NCI-H2227 (cell line): ENCODE measurements at regions not wholly inside any gene's neighbourhood (a gene's known extent, or its start where the extent isn't known, plus 50 kb on each side); places are given as distances from the start of the nearest gene placed in this dataset.

ENCODE experiments used
- DNase-seq: peaks from one replicate; lab custom pipeline; 2025; ENCODE audit not compliant: unreplicated experiment; lab: John Stamatoyannopoulos, UW

DNA sequence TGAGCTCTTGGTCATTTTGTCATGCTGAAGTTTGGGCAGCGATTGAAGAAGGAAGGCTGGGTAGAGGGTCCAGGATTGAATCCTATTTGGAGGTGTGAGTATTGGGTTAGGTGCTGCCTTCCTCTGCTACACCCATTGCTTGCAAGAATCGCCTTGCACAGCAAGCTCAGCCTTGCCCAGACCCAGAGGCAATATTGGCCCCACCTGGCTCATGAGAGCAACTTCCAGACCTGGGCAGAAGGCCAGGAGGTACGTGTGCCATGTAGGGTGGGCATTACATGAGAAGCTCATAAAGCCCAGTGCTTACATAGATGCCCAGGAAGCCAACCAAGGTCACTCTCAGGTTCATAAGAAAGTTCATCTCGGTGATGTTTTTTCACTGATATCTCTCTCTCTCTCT lies 718.0 kb downstream of the EFNB2 start:
- DNase-seq = no peak

DNA sequence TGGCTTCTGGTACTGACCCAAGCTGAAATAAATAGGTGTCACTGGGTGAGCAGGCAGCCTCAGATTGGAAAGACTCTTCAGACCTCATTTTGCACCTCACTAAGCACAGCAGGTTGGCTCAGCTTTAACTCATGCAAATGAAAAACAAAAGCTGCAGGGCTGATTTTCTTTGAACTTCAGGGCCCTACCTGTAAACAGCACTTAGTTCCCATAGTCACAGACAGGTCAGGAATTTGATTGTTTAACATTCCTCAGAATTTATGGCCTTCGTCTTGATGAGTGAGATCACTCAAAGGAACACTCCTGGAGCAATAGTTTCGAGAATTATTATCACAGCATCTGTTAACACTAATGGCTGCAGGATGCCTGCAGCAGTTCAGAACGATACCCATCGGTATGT lies 718.5 kb downstream of the EFNB2 start:
- no peak for DNase-seq

DNA sequence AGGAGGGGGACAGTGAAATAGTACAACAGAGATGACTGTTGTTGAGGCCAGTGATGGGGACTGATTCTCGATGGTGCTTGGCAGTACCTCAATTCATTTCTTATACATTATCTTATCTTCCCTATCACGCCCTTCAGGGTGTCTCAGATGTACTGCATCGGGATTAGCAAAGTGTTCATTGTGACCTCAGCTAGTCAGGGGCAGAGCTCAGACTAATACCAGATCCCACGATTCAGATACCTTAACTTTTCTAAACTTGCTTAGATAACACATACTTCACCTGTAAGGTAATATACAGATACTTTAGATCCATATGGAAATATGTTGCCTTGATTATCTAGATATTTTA lies 720.6 kb downstream of the EFNB2 start:
- DNase-seq = no peak

DNA sequence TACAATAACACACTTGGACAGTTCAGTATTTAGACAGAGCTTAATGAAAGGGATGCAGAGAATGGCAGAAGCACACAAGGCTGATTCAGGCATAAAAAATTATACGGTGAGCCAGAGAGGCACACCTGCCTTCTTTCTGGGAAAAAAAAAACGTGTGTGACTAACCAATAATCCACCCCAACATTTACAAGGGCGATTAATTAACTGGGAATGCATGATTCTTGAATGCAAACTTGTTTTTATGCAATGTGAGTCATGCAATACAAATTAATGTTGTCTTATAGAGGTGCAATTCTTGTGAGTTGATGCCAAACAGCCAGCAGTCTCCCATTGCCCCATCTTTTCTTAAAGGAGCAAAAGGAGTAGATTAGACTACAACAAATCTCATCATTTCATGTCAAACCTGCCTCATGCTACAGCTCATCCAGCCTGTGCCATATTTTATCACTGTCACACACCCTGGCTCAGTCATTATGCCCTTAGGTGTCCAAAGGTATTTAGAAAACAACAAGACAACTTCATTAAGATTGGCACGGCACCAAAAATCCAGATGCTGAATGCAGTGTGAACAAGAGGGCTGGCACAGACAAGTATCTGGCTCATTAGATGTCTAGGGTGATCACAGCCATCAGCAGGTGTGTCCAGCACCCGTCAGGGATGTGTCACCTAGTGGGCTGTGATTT lies 721.1 kb downstream of the EFNB2 start:
- no peak for DNase-seq

DNA sequence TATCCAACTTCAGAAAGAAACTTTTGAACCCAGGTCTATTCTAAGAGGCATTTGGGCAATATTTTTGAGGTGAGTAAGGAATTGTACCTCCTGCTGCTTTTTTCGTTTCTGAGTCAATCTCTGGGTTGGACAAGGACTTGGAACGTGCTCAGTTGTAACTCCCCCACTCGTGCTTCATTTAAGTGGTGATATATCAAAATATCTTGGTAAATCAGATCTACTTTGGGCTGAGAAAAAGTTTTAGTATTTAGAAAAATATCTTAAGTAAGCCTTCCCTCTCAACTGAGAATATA lies 728.9 kb downstream of the EFNB2 start:
- DNase-seq = no peak

DNA sequence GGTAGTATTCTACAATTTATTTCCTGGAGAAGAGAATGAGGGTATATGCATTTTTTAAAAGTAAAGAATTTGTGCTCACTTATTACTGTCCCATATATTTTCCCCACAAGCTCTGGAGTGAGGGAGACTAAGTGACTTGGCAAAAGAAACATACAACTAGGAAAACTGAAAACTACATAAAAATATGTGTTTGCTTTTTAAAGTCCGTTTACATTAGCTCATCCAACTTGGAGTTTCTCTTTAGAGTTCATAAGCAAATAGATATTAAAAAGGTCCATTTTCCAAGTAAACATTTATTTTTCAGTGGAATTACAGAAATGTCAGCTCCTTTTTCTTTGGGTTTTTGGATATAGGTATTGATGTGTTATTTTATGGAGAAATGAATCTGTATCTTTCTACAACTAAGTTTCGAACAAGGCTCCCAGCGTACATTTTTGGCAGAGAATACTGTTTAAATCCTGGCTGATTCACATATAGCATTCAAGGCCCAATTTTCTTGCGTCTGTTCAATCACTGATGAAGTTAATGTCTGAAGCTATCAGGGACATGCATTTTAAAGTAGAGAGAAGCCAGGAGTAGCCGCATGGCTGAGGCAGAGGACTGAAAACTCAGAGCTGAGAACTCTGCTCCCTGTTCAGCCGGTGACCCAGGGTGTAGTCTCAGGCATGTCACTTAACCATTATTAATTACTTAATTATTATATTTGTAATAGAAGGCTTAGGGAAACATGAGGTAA lies 729.4 kb downstream of the EFNB2 start:
- no peak for DNase-seq

DNA sequence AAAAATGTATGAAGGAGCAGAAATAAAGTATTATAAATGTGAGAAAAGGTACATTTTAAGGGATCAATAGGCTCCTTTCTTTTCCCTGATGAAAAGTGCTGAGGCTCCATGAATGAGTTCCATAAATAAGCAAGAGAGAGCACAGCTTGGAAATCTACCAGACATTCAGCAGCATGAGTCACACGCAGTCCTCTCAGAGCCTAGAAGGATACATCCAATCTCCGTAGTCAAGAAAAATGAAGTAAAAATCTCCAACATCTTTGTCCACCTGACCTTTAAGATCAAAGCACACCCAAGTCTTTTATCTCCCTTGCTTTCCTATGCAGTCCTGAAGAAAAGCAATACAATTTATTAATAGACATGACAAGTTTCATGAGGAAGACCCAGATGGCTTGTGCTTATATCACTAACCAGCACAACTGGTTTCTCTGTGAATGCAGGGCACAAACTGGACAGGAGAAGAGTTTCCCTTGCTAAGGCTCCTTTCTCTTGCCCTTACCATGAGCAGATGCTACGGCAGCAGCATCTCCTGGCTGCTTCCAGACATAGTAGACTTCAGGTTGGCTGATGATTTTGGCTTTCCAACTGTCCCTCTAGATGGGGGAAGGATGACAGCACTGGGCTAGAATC lies 730.8 kb downstream of the EFNB2 start:
- no peak for DNase-seq

DNA sequence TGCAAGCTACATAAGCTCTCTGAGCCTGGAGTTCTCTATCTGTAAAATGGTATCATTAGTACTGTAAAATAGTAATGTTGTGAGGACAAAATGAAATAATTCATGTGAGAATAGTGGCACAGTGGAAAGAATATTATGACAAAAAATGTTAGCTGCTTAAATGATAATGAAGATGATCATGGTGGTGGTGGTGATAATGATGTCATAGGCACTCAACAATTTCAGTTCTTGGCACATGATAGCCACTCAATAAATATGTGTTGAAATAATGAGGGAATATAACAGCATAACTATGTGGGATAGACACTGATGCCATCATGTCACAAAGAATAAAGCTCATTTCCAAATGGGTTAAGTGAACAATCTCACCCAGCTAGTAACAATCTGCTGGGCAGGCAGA lies 736.3 kb downstream of the EFNB2 start:
- DNase-seq = no peak

DNA sequence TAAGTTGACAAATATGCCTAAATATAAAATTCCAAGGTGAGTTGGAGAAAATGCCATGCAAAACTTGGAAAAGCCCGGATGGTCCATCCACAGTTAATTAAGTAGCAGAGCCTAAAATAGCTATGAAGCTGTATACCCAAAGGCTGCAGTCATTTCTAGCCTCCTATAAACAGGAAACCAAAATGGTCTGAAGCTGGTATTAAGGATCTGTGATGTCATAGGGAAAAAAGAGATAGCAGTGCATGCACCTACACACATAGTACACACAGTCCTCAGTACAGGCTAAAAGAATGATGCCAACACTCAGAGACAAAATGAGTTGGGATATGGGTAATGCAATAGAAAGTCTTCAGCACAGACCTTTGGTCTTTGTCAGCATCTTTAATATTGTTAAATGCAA lies 736.9 kb downstream of the EFNB2 start:
- no peak for DNase-seq

DNA sequence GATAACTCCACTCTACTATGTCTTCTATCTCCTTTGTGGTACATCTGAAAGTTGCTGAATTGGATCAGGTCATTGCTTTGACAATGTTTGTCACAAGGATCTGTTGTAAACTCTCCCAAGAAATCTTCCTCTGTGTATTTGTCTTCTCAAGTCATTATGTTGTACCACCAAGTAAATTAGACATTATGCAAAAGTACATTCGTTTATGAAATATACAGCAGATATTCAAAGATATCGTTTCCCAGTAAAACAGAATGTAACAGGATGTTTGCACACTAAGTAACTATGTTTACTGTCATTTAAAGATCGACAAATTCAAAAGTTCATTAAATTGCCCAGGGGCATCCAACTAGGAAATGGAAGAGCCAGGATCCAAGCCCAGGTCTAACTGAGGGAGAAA lies 739.4 kb downstream of the EFNB2 start:
- no peak for DNase-seq

DNA sequence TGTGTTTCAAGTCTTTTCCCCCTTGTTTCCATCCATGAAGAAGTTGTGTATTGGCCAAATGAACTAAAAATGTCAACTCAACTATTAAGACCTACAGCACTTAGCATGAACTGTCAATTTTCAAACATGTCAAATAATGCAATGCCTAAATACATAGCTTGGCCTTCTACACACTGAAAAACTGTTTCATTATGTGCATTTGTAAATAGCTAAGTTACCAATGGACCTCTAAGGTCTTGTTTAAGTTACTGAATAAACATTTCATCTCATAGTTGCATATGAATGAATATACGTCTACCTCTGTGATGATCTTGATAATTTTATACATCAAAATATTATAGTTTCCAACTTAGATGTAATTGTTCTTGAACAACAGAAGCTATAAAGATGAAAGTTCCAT lies 744.5 kb downstream of the EFNB2 start:
- DNase-seq = no peak

DNA sequence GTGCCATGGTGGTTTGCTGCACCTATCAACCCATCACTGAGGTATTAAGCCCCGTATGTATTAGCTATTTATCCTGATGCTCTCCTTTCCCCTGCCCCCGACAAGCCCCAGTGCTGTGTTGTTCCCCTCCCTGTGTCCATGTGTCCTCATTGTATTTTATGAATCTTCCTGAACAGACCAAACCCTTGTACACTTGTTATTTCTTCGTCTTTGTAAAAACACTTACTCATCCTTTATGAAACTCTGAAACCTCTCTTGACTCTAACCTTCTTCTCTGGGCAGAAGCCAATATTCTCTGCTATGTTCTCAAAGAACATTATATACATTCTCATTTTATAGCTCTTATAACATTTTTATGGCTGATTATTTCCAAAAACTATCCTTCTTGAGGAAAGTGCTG lies 746.9 kb downstream of the EFNB2 start:
- DNase-seq = no peak

DNA sequence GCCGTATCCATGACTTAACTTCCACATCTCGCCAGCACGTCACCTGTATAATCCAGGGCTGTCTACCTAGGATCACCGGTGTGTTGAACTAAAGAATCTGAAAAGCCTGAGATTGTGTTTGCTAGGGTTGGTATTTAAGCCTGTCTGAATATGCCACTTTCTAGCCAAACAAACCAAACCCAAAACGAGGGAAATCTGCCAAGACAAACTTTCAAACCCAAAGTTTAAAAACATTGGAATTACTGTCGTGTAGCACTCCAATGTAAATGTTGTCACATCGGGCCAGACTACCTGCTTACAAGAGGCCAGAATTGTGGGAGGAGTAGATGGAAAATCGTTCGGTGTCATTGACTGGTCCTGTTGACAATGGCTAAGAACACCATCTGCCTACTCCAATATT lies 747.8 kb downstream of the EFNB2 start:
- no peak for DNase-seq

DNA sequence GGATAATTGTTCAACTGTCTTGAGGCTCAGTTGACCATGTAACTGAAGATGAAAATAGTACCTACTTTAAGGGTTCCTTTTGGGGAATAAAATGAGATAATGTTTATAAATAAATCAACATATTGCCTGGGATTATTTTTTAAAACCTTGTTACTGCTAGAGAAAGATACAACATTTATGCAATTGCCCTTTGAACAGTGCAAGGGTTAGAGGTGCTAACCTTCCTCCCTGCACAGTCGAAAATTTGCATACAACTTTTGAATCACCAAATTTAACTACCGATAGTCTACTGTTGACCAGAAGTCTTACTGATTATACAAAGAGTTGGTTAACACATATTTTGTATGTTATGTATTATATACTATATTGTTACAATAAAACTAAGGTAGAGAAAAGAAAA lies 750.0 kb downstream of the EFNB2 start:
- no peak for DNase-seq

DNA sequence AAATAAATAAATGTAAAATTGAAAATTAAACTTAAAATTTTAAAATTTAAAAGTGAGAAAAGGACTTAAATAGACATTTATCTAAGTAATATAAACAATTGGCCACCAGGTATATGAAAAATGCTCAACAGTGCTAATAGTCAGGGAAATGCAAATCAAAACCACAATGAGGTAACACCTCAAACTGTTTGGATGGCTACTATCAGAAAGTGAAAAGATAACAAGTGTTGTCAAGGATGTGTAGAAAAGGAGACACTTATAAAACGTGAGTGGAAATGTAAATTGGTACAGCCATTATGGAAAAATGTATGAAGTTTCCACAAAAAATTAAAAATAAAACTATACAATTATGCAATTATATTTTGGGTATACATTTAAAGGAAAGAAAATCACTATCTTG lies 752.2 kb downstream of the EFNB2 start:
- no peak for DNase-seq

DNA sequence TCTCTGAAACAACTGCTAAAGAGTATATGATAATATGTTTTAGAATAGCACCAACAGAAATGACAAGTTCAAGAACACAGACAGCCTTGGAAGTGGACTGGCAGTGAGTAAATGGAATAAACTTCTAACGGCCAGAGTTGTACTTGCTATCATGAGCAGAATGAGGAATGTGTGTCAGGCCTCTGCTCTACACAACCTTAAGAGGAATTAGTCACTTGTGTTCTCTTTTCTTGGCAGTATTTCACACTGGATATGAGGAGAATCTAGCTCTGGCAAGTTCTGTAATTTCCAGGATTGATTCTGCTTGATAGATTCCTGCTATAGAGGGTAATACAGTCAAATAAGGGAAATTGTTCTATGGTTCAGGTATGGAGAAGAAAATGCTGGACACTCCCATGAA lies 757.3 kb downstream of the EFNB2 start:
- no peak for DNase-seq

DNA sequence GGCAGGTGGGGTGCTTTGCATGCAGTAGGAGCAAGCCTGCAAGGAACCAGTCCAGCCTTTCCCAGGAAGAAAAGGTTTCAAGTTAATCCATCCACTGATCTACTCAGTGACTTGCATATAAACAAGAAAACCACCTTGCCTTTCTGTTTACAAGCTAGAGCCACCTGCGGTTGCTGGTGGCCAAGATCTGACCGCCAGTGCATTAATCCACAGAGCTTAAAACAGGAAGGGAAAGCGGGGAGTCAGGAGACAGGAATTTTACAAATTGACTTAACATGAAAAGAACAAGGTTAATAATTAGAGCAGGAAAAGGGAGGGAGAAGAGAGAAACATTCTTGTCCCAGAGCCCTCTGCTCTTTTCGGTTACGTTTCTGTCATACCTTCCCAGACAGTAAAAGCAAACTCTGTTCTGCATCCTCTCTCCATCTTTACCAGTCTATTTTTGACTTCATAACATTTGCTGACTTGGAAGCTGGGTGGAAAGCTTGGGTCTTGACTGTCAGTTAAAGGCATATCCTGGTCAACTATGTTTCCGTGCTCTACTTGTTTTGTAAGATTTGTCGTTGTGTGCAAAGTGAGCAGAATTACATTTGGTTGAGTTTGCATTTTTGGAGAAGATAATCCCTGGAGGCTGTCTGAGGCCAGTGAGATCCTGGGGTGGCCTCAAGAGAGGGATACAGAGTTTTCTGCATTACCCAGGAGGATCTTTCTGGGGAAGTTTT lies 760.6 kb downstream of the EFNB2 start:
- no peak for DNase-seq

DNA sequence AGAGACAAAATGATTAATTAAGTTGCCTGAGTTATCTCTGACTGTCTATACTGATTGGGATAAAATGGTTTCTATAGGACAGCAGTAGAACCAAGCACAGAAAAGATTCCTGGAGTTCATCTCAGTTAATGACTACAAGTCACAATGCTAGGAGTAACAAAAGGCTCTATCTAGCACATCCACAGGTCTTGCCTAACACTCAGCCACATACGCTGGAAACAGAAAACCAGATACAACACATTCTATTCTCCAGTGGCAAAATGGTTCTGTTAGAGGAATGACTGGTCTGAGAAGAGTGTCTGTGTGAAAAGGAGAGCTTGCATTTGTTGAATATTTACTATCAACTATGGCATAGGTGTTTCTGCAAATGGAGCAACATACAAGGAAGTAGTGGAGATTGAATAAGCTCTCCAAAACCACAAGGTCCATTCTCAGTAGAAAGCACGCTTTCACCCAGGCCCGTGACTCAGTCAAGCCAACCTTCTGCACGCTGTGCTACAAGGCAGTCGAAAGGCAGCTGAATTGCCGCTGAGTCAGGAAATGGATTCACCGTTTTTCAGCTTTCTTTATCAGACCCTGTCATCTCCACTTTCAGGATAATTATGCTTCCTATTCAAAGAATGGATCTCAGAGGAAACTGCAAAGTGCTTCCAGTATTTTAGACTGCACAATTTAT lies 761.5 kb downstream of the EFNB2 start:
- DNase-seq = no peak

DNA sequence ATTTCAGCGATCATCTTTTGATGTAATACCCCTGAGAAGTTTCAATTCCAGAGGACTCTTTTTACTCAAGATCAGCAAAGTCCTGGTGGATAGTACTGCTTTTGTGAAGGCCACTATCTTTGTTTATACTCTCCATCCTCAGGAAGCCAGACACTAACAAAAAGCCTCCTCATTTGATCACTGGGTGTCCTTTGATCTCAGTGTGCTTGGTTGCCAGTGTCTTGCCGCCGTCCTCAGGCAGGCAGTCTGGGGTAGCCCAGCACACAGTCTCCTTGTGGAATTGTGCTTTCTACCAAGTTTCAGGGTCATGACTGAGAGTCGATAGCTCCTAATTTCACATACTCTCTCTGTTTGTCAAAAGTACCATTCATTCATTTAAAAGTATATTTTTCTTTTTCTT lies 762.2 kb downstream of the EFNB2 start:
- DNase-seq = no peak

DNA sequence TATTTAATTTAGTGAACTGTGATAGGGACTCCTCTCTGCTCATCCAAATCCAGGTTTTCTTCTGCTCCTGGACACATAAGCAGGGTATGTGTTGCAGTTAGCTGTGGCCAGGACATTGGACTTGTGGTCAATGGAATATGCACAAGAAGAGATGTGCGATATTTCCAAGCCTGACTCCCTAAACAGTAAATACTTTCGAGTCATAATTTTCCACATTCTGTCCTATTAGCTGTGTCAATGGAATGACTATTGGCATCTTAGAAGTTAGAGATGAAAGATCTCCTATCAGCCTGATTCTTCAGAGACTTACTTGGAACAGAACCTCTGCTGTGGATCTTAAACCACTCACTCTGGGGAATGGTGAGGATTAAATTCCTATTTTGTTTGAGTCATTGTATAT lies 771.0 kb downstream of the EFNB2 start:
- no peak for DNase-seq

DNA sequence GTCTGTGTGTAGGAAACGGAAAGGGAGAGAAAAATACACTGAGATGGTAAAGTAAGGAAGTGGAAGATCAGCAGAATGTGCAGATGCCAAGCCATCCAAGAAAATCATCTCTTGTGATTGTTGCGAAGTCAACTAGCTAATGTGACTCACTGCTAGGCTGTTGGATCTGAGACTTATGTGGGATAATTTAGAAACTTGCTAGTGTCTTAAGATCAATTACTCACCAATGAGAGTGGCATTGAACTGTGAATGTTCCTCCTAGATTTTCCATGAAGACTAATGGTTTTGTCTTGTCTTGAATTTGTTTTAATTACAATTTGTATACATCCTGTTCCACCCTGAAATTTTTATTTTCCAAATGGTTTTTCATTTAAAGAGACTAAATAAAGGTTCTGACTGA lies 771.6 kb downstream of the EFNB2 start:
- DNase-seq = no peak

DNA sequence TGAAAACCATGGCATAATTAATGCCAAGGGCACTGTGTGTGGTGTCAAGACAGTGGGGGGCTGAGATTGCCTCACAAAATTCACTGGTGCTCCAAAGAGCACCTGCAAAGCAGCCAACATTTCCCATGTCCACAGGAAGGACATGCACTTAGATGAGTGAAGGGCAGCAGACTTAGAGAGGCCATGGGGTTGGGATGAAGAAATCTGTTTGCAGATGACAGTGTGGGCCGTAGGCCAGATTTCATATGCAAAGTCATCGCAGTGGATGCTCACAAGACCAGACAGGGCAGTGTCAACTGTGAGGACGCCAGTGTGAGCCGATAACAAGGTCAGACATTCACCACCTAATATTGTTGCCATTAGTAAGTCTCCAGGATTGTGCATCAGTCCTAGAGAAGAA lies 773.4 kb downstream of the EFNB2 start:
- no peak for DNase-seq
